NOMO-1 treated with DMSO at 0.1 percent for 48 hours (cell line): ENCODE measurements at regions not wholly inside any gene's neighbourhood (a gene's known extent, or its start where the extent isn't known, plus 50 kb on each side); places are given as distances from the start of the nearest gene placed in this dataset.
"Not testable (repeated sequence)": the region's sequence is repeated elsewhere in the genome, so short reads cannot be mapped to it uniquely, and the experiment has no call there.

Experiments used
- DNase-seq: peaks from one replicate; lab custom pipeline; 2025; ENCODE audit not compliant: unreplicated experiment; lab: John Stamatoyannopoulos, UW

DNA sequence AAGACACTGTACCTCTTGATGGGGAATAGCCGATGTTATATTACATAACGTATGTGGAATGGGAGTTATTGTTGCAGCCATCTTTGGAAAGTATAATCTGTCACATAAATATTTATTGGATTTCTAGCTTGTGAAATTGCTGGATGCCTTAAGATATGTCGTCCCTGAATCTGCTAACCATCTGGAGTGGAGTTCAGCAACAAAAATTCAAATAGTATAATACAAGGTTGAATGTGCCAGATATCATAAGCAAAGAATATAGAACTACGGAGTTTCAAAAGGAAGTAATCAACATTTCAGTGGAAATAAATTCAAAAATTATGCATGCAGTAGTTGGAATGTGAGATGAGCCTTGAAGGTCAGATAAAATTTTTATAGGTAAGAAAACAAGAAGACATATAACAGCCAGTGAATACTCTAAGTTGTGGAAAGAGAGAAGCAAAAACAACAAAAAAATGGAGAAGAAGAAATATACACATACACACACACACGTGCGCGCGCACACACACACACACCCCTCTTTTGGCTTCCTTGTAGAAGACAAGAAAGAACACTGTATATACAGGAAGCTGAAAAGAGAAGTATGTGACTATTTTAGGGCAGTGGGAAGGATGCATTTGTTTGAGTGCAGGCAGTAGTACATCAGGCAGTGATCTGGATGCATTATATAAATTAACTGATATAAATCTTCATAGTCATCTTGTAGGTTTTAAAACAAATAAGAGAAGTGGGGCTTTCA, 516.7 kb downstream of the KCNT2 start:
- peak; percentile 7 for DNase-seq

- DNase-seq, result no peak
Measured at GRCh38 chr1:196090226-196090625, 518.0 kb downstream of the KCNT2 start.

DNA sequence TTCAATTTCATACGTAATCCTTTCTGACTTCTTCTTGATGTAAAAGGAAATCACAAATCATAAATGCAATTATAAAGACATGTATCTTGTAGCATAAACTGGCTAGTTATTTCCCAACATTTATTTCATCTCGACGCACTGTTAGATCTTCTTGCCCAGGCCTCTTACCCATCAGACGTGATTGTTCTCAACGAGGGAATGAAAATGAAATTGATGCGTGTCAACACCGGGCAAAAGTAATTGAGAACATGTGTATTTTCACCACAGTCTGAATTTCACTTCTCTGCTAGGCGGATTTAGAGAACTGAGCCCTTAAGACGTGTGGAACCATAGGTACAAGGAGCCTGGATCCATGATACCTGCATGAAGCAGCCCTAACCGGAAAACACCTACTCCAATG, 519.7 kb downstream of the KCNT2 start:
- peak; percentile 65 for DNase-seq

DNA sequence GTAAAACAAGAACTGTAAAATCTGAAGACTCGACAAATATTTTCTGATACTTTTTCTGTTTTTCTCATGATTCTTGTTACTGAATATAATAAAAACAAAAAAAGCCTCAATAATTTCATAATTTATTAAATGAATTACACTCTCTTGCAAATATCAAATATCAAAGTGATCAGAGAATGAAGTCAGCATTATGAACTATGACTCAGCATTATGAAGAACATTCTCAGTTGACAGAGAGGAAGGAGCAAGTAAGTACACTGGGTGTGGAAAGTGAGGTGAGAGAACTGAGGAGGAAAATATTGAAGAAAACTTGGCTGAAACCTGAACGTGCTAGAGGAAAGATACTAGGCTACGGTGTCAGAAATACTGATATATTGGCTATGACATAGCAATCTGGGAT, 529.5 kb downstream of the KCNT2 start:
- no peak for DNase-seq

DNA sequence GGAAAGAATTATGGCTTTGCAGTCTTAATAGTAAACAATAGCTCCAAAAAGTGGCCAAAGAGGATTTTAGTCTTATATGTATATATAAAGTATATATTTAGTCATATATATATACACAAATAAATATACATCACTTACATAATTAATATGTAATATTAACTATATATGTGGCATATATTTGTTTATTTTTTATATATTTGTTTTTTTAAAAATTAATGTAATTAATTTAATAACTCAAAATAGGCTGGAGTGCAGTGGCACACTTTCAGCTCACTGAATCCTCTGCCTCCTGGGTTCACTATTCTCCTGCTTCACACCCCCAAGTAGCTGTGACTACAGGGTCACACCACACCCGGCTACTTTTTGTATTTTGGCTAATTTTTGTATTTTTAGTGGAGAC, 532.6 kb downstream of the KCNT2 start:
- DNase-seq, result no peak

DNA sequence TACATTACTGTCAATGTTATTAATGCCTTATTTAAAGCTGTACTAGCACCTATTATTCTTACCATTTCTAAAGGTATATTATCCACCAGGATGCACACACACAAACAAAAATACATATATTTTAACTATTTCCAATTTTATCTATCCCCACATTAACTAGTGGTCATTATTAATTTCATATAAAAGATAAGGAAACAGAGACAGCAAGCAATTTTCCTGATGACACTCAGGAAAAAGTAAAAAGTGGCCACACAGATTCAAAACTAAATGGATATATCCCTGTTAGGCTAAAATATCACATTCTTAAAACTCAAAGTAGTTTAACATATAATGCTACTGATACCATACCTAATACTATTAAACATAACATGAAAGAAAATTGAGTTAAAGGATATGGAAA, 534.1 kb downstream of the KCNT2 start:
- no peak for DNase-seq

GRCh38 chr1:196071447-196071846, 536.8 kb downstream of the KCNT2 start:
- no peak for DNase-seq

DNA sequence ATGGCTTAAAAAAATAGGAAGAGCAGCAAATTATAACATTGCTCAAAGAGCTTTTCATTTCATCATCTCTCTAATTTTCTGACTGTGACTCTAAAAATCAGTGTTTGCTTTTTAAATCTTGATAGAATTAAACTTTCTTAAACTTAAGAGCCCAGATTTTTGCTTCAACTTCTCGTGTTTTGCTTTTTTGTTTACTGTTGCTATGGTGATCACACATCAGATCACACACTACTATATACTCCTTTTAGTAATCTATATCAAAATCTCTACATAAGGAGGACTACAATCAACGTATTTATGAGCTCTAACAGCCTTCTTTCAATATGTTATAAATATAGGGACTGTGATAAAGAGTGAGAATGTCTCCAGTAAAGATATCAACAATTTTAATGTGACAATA, 537.3 kb downstream of the KCNT2 start:
- DNase-seq, result no peak

GRCh38 chr1:196063952-196064351, 544.3 kb downstream of the KCNT2 start:
- no peak for DNase-seq

DNA sequence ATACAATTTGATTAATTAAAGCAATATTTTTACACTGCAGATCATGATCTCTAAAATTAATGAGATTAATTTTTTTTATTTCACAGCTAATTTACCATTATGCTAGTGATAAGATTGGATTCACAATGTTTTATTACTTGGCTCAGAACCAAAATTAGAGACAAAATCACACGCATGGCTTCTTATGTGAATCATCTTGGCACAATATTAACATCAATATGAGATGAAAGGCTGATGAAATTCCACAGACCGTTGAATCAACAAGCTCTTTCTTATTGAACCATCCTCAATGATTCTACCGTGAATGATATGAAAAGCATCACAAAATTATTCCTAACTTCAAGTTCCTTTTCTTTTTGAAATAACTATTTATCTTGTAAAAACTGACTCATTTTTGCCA, 544.9 kb downstream of the KCNT2 start:
- no peak for DNase-seq

- DNase-seq, result no peak
Measured at GRCh38 chr1:196060539-196060938, 547.7 kb downstream of the KCNT2 start.

DNA sequence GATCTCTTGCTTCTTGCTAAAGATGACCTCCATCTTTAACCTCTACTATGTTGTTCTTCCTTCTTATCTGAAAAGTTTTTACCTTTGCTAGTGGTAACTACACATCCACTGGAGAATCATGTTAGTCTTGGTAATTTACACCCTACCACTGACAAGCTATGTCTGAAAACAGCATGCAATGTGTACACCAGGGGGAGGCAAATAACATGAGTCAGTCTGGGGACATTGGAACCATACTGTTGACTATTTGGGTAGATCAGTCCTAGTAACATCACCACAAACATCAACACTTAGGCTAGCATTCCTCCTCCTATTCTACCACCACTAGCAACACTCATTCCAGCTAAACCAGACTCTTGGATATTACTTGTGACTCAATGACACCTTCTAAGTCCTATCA, 549.0 kb downstream of the KCNT2 start:
- no peak for DNase-seq

DNA sequence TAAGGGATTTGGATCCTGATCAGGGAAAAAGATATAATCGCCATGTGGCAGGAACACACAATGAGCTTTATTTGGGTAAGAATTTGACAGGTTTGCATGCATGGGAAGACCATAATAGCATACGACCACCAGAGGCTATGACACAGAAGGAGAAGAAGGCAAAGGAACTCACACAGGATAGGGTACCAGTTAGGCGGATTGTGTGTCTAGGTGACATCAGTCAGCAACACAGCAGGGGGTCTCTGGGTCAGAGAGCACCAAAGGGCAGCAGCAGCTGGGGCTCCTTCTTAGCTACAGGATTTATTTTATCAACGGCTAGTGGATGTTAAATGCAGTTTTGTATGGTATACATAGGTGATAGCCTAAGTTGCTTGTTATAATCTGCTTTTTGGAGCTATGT, 551.3 kb downstream of the KCNT2 start:
- no peak for DNase-seq

GRCh38 chr1:196049407-196049806, 558.8 kb downstream of the KCNT2 start:
- DNase-seq, result no peak

DNA sequence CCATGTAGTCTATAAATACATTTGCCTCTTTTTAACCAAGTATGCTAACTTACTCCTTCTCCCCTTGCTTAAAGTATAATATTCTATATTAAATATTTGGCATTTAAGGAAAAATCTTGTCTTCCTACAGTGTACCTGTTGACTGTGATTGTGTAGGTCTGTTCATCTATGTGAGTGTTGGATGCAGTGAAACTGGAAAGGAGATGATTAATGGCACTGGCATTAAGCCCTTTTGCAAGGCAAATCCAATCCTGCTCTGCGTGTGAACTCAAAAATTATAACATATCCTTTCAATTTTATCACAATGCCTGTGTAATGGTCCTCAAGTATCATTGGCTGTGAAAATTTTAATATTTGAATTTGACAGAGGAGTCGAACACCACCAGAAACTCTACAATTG, 565.0 kb downstream of the KCNT2 start:
- DNase-seq, result no peak

DNA sequence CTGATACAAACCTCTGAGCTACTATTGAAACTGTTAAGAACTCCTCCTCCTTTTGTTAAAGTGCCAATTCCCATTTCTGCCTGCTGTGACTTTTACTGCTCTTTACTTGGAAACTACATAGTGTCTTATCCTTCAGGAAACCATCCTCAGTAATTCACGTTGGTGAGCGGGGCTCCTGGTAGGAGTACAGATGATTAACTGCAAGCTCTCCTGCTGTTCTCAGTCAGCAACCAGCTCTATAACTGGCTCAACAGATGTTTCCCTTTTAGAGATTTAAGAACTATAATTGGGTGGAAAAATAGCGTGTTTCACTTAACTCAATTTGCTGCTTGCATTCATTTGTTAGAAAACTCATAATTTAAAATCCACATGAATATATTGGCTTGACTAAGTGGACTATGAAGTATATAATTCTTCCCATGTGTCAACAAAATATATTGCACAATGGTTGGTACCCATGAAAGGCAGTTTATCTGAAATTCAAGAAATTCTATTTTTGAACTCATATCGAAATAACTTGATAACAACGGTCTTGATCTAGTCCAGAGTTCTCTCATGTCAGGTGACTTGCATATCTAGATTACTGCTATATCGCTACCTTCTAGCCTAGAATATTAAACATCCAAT, 574.0 kb downstream of the KCNT2 start:
- no peak for DNase-seq

GRCh38 chr1:196031387-196031786, 576.9 kb downstream of the KCNT2 start:
- DNase-seq, result not testable (repeated sequence)

DNA sequence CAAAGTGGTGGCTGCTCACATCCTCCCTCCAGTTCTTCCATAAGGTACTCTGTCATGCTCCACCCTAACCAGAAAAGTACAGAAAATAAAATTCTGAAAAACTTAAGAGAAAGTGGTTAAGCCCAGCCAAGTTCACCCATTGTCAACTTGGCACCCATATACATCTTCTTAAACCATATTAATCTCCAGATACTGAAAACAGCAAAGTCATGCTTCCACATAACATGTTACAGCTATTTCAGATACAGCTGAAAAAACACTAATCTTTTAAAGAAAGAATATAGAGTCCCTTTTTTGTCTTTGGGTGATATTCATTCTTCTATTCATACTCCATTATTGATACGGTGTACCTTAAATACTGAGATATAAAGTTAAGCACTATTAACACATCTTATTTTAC, 577.8 kb downstream of the KCNT2 start:
- DNase-seq, result no peak

DNA sequence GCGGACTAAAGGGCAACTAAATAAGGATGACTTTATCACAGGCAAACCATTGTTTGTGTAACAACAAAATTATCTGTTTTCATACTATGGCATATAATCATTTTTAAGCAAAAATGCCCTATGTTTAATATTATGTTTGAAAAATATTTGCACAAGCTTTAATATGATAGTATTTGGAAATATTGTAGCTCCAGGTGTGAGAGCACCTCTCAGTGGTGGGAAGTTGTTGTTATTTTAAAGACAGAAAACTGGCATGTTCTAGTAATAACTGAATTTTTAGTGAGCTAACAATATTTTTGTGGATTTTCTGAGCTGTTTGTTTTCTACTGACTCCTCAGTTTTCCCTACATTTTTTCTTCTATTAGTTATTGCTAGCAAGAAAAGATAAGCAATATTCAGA, 578.8 kb downstream of the KCNT2 start:
- no peak for DNase-seq

- DNase-seq, result no peak
Measured at GRCh38 chr1:196027127-196027526, 581.1 kb downstream of the KCNT2 start.

DNA sequence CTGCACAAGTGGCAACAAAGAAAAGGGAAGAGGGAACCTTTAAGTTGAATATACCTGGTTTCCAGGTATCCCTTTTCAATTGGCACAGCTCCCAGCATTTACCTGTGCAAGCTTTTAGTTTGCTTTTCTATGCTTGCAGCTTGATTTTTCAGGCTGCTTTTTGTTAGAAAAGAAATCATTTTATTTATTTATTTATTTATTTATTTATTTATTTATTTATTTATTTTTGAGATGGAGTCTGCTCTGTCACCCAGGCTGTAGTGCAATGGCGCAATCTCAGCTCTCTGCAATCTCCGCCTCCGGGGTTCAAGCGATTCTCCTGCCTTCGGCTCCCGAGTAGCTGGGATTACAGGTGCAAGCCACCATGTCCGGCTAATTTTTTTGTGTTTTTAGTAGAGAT, 587.1 kb downstream of the KCNT2 start:
- not testable (repeated sequence) for DNase-seq

DNA sequence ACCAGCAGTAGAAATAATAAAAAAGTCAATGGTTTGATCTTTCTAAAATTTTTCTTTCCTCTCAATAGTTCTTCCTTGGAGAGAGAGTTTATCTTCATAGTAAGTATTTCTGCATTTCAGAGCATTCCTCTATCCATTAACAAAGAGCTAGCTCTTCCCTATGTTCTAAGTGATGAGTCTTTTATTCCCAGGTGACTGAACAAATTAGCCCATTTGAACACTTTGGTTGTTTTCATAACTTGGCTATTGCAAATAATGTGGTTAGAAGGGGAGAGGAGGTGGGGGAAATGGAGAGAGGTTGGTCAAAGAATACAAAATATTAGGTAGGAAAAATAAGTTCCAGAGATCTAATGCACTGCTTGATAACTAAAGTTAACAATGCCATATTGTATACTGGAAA, 598.9 kb downstream of the KCNT2 start:
- DNase-seq, result no peak

- no peak for DNase-seq
Measured at GRCh38 chr1:196007763-196008162, 600.5 kb downstream of the KCNT2 start.
